Endothelial cell (in vitro differentiated cells): ENCODE measurements at regions not wholly inside any gene's neighbourhood (a gene's known extent, or its start where the extent isn't known, plus 50 kb on each side); places are given as distances from the start of the nearest gene placed in this dataset.

Experiments
- DNase-seq: peaks from one replicate; pipeline ENCODE4 v3.0.0; 2021; ENCODE audit warnings: low spot score
- H3K27ac Mint-ChIP-seq: one replicate; pipeline ENCODE4 v1.8.0; 2021; ENCODE audit warnings: mixed read lengths, inconsistent platforms; ENCODE audit not compliant: unreplicated experiment
- H3K27me3 Mint-ChIP-seq: one replicate; pipeline ENCODE4 v1.8.0; 2021; ENCODE audit warnings: mild to moderate bottlenecking, moderate library complexity, mixed read lengths, inconsistent platforms; ENCODE audit not compliant: unreplicated experiment
- H3K36me3 Mint-ChIP-seq: one replicate; pipeline ENCODE4 v1.8.0; 2021; ENCODE audit warnings: mild to moderate bottlenecking, low read depth, mixed read lengths, inconsistent platforms; ENCODE audit not compliant: unreplicated experiment
- H3K4me1 Mint-ChIP-seq: one replicate; pipeline ENCODE4 v1.8.0; 2021; ENCODE audit warnings: mild to moderate bottlenecking, mixed read lengths, inconsistent platforms; ENCODE audit not compliant: unreplicated experiment
- H3K4me3 Mint-ChIP-seq: one replicate; pipeline ENCODE4 v1.8.0; 2021; ENCODE audit warnings: mild to moderate bottlenecking, mixed read lengths, inconsistent platforms; ENCODE audit not compliant: unreplicated experiment
- H3K9me3 Mint-ChIP-seq: one replicate; pipeline ENCODE4 v1.8.0; 2021; ENCODE audit warnings: mixed read lengths, inconsistent platforms; ENCODE audit not compliant: unreplicated experiment
- CTCF ChIP-seq: fragments of 200-600 bp; sonication (generic); IDR thresholded peaks from one replicate; pipeline ENCODE4 v1.5.0; 2021; ENCODE audit warnings: antibody characterized with exemption; ENCODE audit not compliant: unreplicated experiment

DNA sequence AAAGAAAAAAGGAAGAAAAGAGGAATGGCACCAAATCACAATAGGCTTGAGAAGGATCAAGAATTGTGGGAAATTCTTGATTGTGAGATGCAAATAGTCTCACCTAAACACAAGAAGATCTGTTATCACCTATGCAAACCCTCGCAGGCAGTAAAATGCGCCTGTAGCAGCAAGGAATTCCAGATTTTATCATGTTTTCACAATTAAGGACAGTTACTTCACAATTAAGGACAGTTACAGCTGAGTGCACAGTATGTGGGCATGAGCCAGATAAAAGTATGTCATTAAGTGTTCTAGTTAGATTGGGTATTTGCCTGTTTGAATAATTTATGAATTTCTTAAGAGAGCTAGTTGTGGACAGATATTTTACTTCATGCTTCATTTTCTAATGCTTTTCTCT lies 336.2 kb downstream of the CDC14C start:
- Mint-ChIP-seq H3K27me3 (peaks cover 1% of the 10 kb centered on the region), H3K9me3 (no peaks in the 10 kb centered on the region), H3K27ac (no peak overlapping the region), H3K4me3 (no peak overlapping the region), H3K4me1 (peaks cover 13% of the 10 kb centered on the region), H3K36me3 (no peaks in the 10 kb centered on the region)
- no peak for DNase-seq
- no peak for TF ChIP-seq CTCF

- DNase-seq = no peak
- Mint-ChIP-seq H3K4me1 (peaks cover 13% of the 10 kb centered on the region), H3K36me3 (no peaks in the 10 kb centered on the region), H3K27me3 (peaks cover 1% of the 10 kb centered on the region), H3K4me3 (no peak overlapping the region), H3K9me3 (no peaks in the 10 kb centered on the region), H3K27ac (no peak overlapping the region)
- TF ChIP-seq CTCF = no peak
Observed at GRCh38 chr7:49261928-49262327, 337.6 kb downstream of the CDC14C start.

DNA sequence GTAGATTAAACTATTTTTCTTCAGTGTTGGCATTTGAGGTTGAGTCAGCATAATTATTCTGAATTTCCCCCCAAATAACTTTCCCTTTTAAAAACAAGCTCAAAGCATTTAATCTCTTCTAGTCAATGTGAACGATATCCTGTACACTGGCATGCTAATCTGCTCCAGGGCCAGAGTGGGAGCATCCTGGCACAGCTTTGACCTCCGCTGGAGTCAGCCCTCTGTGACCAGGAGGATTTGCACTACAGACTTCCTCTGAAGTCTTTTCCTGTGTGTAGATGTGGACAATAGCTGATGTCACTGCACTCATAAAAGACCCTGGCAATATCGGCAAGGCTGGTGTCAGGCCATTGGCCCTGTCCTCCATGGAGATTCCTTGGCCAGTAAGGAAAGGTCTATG lies 340.2 kb downstream of the CDC14C start:
- no peaks in the 10 kb centered on the region for H3K27me3 Mint-ChIP-seq
- no peaks in the 10 kb centered on the region for H3K36me3 Mint-ChIP-seq
- H3K4me3 Mint-ChIP-seq = no peak overlapping the region
- no peak overlapping the region for H3K27ac Mint-ChIP-seq
- TF ChIP-seq CTCF = no peak
- peaks cover 13% of the 10 kb centered on the region for H3K4me1 Mint-ChIP-seq
- H3K9me3 Mint-ChIP-seq = no peaks in the 10 kb centered on the region
- DNase-seq = no peak

- no peaks in the 10 kb centered on the region for H3K27me3 Mint-ChIP-seq
- no peaks in the 10 kb centered on the region for H3K9me3 Mint-ChIP-seq
- H3K4me1 Mint-ChIP-seq = no peaks in the 10 kb centered on the region
- no peak overlapping the region for H3K4me3 Mint-ChIP-seq
- H3K36me3 Mint-ChIP-seq = no peaks in the 10 kb centered on the region
- TF ChIP-seq CTCF = no peak
- no peak overlapping the region for H3K27ac Mint-ChIP-seq
- DNase-seq = no peak
Observed at GRCh38 chr7:49273897-49274296, 349.6 kb downstream of the CDC14C start.

DNA sequence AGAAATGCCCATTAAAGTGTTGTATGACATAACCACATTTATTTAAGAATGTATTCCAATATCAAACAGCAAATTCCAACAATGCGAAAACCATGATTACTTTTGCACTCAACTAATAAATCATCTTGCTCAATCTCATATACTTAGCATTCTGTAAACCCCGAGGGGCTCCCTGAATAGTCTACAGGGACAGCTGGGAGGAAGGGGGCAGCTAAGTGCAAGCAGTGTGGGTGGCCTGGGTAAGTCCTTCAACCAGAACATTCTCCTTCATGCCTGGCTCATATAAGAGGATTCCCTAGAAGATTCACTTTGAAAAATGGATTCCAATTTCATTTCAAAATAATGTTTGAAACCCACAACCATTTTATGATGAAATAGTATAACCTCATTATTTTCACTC lies 355.5 kb downstream of the CDC14C start:
- no peak overlapping the region for H3K4me3 Mint-ChIP-seq
- TF ChIP-seq CTCF = no peak
- H3K9me3 Mint-ChIP-seq = no peaks in the 10 kb centered on the region
- no peak overlapping the region for H3K27ac Mint-ChIP-seq
- DNase-seq = no peak
- no peaks in the 10 kb centered on the region for H3K4me1 Mint-ChIP-seq
- peaks cover under 1% of the 10 kb centered on the region for H3K27me3 Mint-ChIP-seq
- no peaks in the 10 kb centered on the region for H3K36me3 Mint-ChIP-seq
